ENCODE measurements at regions not wholly inside any gene's neighbourhood (a gene's known extent, or its start where the extent isn't known, plus 50 kb on each side); places are given as distances from the start of the nearest gene placed in this dataset.

DNA sequence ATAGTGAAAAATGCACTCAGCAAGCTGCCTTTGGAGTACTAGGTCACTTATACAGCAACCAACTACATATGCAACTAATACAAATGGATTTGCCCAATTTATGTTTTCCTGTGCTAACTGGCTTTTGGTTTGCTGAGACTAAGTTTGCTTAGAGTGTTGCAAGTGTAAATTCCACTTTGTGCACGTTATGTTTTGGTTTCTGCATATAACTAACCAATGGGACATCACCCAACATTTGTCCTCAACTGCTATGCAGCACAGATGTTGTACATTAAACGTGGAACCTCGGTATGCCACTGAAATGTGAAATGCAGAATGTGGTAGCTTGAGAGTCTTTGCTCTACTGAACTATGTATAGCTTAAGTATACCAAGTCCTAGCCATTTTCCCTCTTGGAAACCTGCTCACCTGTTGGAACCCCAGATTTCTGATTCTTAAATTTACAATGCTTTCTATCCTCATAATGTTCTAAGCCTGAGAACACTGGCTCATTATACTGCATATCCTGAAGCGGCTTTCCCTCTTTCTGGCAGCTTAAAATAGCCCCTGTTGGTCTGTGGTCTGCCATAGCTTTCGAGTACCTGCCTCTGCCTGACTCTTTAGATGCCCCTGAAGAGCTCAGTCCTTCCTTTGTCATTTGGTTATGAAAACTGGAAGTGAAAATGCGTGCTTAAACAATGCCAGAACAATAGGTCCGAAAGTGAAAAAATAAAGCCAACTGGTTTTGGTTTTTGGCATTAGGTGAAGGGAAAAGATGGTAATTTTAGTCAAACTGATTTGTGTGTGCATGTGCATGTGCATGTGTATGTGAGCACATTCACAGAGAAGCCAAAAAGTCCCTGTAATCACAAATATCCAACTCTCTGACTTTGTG, 158.0 kb downstream of the SH2D1A start:
- TF ChIP-seq CBX5 (IDR thresholded peaks at IDR 0.05; ENCODE audit: low read depth, low read length) (no peak), RBBP5 (IDR thresholded peaks at IDR 0.05; ENCODE audit: borderline replicate concordance, low read depth, low read length) (no peak), BRCA1 (IDR thresholded peaks at IDR 0.05; ENCODE audit: low read depth, low read length) (no peak), CTCF (IDR thresholded peaks at IDR 0.05; ENCODE audit: control extremely low read depth in 1 of 3, insufficient read depth in 1 of 3, low read depth in 1 of 3, low read length in 3 of 3) (no peak), USF2 (IDR thresholded peaks at IDR 0.05; ENCODE audit: low read length) (no peak)

Data from H1 (cell line).